Fibroblast of lung (primary cell): ENCODE measurements at regions not wholly inside any gene's neighbourhood (a gene's known extent, or its start where the extent isn't known, plus 50 kb on each side); places are given as distances from the start of the nearest gene placed in this dataset.

Source experiments
- DNase-seq, 2 donors: peaks; one replicate each; pipeline versions ENCODE4 v3.0.0 to v3.0.0-alpha.2; 2010; ENCODE audit warnings: low read depth in 2 of 2
- H2AFZ ChIP-seq: 2 replicates; pipeline ENCODE4 v1.5.1; 2012; ENCODE audit warnings: low read length, control low read depth, inconsistent platforms
- H3K27ac ChIP-seq: 2 replicates; pipeline ENCODE4 v1.5.1; 2011; ENCODE audit warnings: low read length, control low read depth; ENCODE audit not compliant: insufficient read depth
- H3K27me3 ChIP-seq: 2 replicates; pipeline ENCODE4 v1.5.1; 2011; ENCODE audit warnings: mild to moderate bottlenecking, low read length; ENCODE audit not compliant: control insufficient read depth, insufficient read depth
- H3K36me3 ChIP-seq: 2 replicates; pipeline ENCODE4 v1.5.1; 2011; ENCODE audit warnings: low read length; ENCODE audit not compliant: control insufficient read depth, insufficient read depth
- H3K4me1 ChIP-seq: 2 replicates; pipeline ENCODE4 v1.5.1; 2011; ENCODE audit warnings: low read length; ENCODE audit not compliant: control insufficient read depth, insufficient read depth; ENCODE audit errors: extremely low read depth
- H3K4me2 ChIP-seq: 2 replicates; pipeline ENCODE4 v1.5.1; 2011; ENCODE audit warnings: low read length, control low read depth; ENCODE audit not compliant: insufficient read depth; ENCODE audit errors: extremely low read depth
- H3K4me3 ChIP-seq, 4 experiments: fragments of 200-600 bp in 1 of 4; sonication (generic) in 1 of 4; replicated peaks in 1 of 4; 2 replicates each; pipeline ENCODE4 v1.5.1; 2011 to 2016; ENCODE audit warnings: low read length in 4 of 4, low read depth in 3 of 4, mild to moderate bottlenecking in 3 of 4, control low read depth in 2 of 4, inconsistent platforms in 1 of 4, mixed read lengths in 1 of 4; ENCODE audit not compliant: insufficient read depth in 1 of 4; ENCODE audit errors: control extremely low read depth in 1 of 4
- H3K79me2 ChIP-seq: 2 replicates; pipeline ENCODE4 v1.5.1; 2012; ENCODE audit warnings: mild to moderate bottlenecking, low read length, inconsistent platforms; ENCODE audit not compliant: control insufficient read depth, insufficient read depth
- H3K9ac ChIP-seq: 2 replicates; pipeline ENCODE4 v1.5.1; 2011; ENCODE audit warnings: mild to moderate bottlenecking, low read length, control low read depth; ENCODE audit not compliant: insufficient read depth
- H3K9me3 ChIP-seq: 2 replicates; pipeline ENCODE4 v1.5.1; 2012; ENCODE audit warnings: low read depth, low read length; ENCODE audit not compliant: control insufficient read depth, insufficient read depth
- H4K20me1 ChIP-seq: 2 replicates; pipeline ENCODE4 v1.5.1; 2011; ENCODE audit warnings: low read length; ENCODE audit not compliant: control insufficient read depth, insufficient read depth; ENCODE audit errors: extremely low read depth
- CTCF ChIP-seq, 2 donors: IDR thresholded peaks in 1 of 2; conservative IDR thresholded peaks in 1 of 2; 1 replicate in 1 of 2; 2 replicates in 1 of 2; pipeline ENCODE4 v1.5.1; 2011 to 2012; ENCODE audit warnings: low read length in 2 of 2, control low read depth in 1 of 2, inconsistent platforms in 1 of 2, low read depth in 1 of 2, mild to moderate bottlenecking in 1 of 2
- EZH2 ChIP-seq: IDR thresholded peaks from 2 replicates; pipeline ENCODE4 v1.5.1; 2012; ENCODE audit warnings: low read length, control low read depth, mild to moderate bottlenecking; ENCODE audit errors: missing control alignments

GRCh38 chr20:50258790-50259483 is 68.3 kb downstream of the CEBPB start:
- Histone ChIP-seq H3K4me2 (no peak overlapping the region), H2AFZ (no peak overlapping the region), H3K36me3 (no peaks in the 10 kb centered on the region), H3K9me3 (no peaks in the 10 kb centered on the region), H3K9ac (no peak overlapping the region), H4K20me1 (no peaks in the 10 kb centered on the region), H3K4me1 (peaks cover 12% of the 10 kb centered on the region), H3K79me2 (no peaks in the 10 kb centered on the region), H3K27me3 (no peaks in the 10 kb centered on the region), H3K27ac (no peak overlapping the region), H3K4me3 (no peak overlapping the region)
- no peak for TF ChIP-seq CTCF (conservative IDR thresholded peaks at IDR 0.05 in 1 of 2, IDR thresholded peaks at IDR 0.05 in 1 of 2; ENCODE audit: low read depth in 1 of 2, low read length in 2 of 2)
- no peak for DNase-seq

DNA sequence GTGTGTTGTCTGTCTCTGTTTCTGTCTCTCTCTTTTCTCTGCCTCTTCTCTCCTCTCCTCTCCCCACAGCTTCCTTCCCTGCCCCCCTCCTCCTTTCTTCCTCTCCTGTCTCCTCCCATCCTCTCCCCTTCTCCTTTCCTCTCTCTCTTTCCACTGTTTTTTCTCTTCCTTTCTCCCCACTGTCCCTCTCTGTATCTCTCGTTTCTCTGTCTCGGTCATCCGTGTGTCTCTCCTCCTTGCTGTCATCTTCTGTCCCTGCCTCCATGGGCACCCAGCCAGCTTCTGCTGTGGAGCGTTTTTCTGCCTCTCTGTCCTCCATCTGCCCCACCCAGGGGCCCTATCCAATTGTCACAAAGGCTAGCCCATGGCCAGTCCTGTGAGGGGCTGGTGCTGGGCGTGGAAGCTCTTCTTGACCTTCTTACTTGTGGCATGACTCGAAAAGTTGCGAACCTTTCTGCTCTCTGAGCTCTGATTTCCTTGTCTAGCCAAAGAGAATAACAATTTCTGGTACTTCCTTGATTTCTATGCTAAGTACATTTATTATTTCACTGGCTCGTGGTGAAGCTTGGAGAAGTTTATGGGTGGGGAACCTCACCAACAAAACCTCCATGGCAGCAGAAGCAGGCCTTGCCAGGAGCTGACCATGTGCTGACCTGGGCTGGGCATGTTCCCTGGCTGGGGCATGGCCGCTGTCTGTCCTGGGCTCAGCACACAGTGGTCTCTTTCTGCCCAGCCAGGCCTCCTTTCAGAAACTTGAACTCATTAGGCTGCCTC is 69.3 kb downstream of the CEBPB start:
- no peak for DNase-seq
- Histone ChIP-seq H3K9me3 (no peaks in the 10 kb centered on the region), H3K9ac (no peak overlapping the region), H3K79me2 (no peaks in the 10 kb centered on the region), H3K27ac (no peak overlapping the region), H3K36me3 (no peaks in the 10 kb centered on the region), H2AFZ (peak overlapping the region; percentile 83), H3K4me3 (no peak overlapping the region), H3K27me3 (no peaks in the 10 kb centered on the region), H3K4me1 (peaks cover 12% of the 10 kb centered on the region), H3K4me2 (no peak overlapping the region), H4K20me1 (no peaks in the 10 kb centered on the region)
- TF ChIP-seq EZH2 (no peak), CTCF (conservative IDR thresholded peaks at IDR 0.05 in 1 of 2, IDR thresholded peaks at IDR 0.05 in 1 of 2; ENCODE audit: low read depth in 1 of 2, low read length in 2 of 2) (no peak)

DNA sequence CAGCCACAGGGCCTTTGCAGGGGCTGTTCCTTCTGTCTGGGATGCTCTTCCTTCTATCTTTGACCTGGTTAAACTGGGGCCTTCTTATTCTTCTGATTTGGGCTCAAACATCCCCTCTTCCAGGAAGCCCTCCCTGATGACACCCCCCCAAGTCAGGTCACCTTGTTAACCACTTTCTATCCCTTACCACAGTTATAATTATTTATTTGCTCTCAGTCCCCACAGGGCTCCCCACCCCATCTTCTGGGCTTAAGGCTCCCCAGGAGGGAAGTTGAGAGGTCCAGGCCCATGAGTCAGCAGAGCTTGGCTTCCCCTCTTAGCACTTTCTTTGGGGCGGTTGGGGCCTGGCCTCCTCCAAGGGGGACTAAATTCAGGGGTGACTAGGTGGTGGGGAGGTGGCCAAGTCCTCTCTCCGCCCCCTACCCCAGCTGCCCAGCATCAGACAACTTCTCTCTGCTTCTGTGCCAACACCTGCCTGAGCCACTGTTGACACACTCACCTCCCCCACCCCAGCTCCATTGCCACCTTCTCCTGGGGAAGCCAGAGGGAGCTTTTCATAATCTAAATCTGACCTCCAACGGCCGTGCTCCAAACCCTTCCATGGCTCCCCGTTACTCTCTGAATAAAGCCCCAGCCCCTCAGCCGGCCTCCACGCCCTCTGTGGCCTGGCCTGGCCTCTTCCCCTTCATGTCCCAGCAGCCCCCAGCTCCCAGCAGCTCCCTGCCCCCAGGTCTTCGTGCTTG is 70.0 kb downstream of the CEBPB start:
- Histone ChIP-seq H3K9ac (no peak overlapping the region), H3K9me3 (no peaks in the 10 kb centered on the region), H3K4me1 (peaks cover 12% of the 10 kb centered on the region), H3K4me2 (no peak overlapping the region), H3K27me3 (no peaks in the 10 kb centered on the region), H3K79me2 (no peaks in the 10 kb centered on the region), H3K36me3 (no peaks in the 10 kb centered on the region), H2AFZ (no peak overlapping the region), H4K20me1 (no peaks in the 10 kb centered on the region), H3K27ac (no peak overlapping the region), H3K4me3 (no peak overlapping the region)
- DNase-seq: no peak
- no peak for TF ChIP-seq EZH2
